ENCODE measurements at regions not wholly inside any gene's neighbourhood (a gene's known extent, or its start where the extent isn't known, plus 50 kb on each side); places are given as distances from the start of the nearest gene placed in this dataset.
A peak's percentile ranks its signal among the peaks of the same experiment; 100 is the strongest.

DNA sequence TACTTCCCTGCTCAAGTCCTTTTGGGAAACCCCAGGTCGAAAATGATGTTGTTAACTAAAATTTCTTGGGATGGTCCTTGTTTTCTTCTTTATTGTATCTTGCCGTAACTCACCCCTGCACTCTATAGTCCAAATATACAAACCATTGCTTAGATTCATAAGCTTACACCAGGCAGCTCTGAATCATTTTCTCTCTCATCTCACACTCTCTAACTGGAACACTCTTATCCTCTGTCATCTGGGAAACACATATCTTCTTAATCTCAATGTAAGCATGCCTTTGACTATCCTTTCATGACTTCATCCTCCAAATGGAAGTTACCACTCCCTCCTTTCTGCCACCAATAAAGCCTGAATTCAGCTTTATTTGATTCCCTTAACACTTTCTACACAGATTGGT lies 175.8 kb upstream of the ANK3 start:
- H3K4me1 ChIP-seq (ENCODE audit: control insufficient read depth, insufficient read depth, low read length) = no peaks in the 10 kb centered on the region
- no peaks in the 10 kb centered on the region for H3K27me3 ChIP-seq (ENCODE audit: control insufficient read depth, insufficient read depth, low read length)
- H3K27ac ChIP-seq (ENCODE audit: low read depth, low read length) = no peak overlapping the region
- H3K4me3 ChIP-seq (ENCODE audit: low read depth, low read length) = no peak overlapping the region
- peaks cover 3% of the 10 kb centered on the region for H3K9me3 ChIP-seq (ENCODE audit: control insufficient read depth, insufficient read depth, low read length)
- no peaks in the 10 kb centered on the region for H3K36me3 ChIP-seq (ENCODE audit: control insufficient read depth, insufficient read depth, low read length)
- no peak for DNase-seq (ENCODE audit: low read depth in 4 of 6, low spot score in 6 of 6)
- 100% methylated on average over 1 of the region's 2 CpGs for whole genome bisulfite sequencing (ENCODE audit: insufficient coverage)

GRCh38 chr10:60564475-60564874 lies 174.8 kb upstream of the ANK3 start:
- H3K4me3 ChIP-seq (ENCODE audit: low read depth, low read length) = no peak overlapping the region
- H3K4me1 ChIP-seq (ENCODE audit: control insufficient read depth, insufficient read depth, low read length) = no peaks in the 10 kb centered on the region
- DNase-seq (ENCODE audit: low read depth in 4 of 6, low spot score in 6 of 6) = no peak
- H3K27me3 ChIP-seq (ENCODE audit: control insufficient read depth, insufficient read depth, low read length) = no peaks in the 10 kb centered on the region
- no CpG with 5 or more reads among the region's 3 CpGs for WGBS (ENCODE audit: insufficient coverage)
- peaks cover 3% of the 10 kb centered on the region for H3K9me3 ChIP-seq (ENCODE audit: control insufficient read depth, insufficient read depth, low read length)
- no peaks in the 10 kb centered on the region for H3K36me3 ChIP-seq (ENCODE audit: control insufficient read depth, insufficient read depth, low read length)
- no peak overlapping the region for H3K27ac ChIP-seq (ENCODE audit: low read depth, low read length)

- Histone ChIP-seq H3K4me1 (ENCODE audit: control insufficient read depth, insufficient read depth, low read length) (no peaks in the 10 kb centered on the region), H3K27ac (ENCODE audit: low read depth, low read length) (no peak overlapping the region), H3K36me3 (ENCODE audit: control insufficient read depth, insufficient read depth, low read length) (no peaks in the 10 kb centered on the region), H3K9me3 (ENCODE audit: control insufficient read depth, insufficient read depth, low read length) (no peaks in the 10 kb centered on the region), H3K27me3 (ENCODE audit: control insufficient read depth, insufficient read depth, low read length) (no peaks in the 10 kb centered on the region), H3K4me3 (ENCODE audit: low read depth, low read length) (no peak overlapping the region)
- no CpG with 5 or more reads among the region's 2 CpGs for WGBS (ENCODE audit: insufficient coverage)
- DNase-seq (ENCODE audit: low read depth in 4 of 6, low spot score in 6 of 6) = no peak
Measured at GRCh38 chr10:60560451-60560850, 170.8 kb upstream of the ANK3 start.

DNA sequence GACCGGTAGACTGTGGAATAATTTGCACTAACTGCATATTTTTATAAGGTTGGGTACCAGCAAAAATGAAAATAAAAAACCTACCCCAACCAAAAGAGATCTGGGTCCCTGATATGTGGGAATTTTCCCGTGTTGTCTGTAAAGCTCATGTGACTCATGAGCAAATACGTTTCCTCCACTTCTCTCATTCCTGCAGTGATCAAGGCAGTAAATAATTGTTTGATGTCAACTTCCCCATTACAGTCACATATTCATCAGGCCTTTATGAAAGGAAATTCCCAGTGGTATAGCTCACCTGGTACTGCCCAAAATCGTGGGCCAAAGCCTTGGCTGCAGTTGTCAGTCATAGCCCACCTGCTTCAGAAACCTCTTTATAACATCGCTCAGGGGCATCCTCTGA lies 166.0 kb upstream of the ANK3 start:
- Histone ChIP-seq H3K9me3 (ENCODE audit: control insufficient read depth, insufficient read depth, low read length) (no peaks in the 10 kb centered on the region), H3K36me3 (ENCODE audit: control insufficient read depth, insufficient read depth, low read length) (no peaks in the 10 kb centered on the region), H3K27me3 (ENCODE audit: control insufficient read depth, insufficient read depth, low read length) (no peaks in the 10 kb centered on the region), H3K4me1 (ENCODE audit: control insufficient read depth, insufficient read depth, low read length) (no peaks in the 10 kb centered on the region), H3K4me3 (ENCODE audit: low read depth, low read length) (no peak overlapping the region), H3K27ac (ENCODE audit: low read depth, low read length) (no peak overlapping the region)
- WGBS (ENCODE audit: insufficient coverage) = 80% methylated on average over 2 of the region's 5 CpGs
- no peak for DNase-seq (ENCODE audit: low read depth in 4 of 6, low spot score in 6 of 6)

DNA sequence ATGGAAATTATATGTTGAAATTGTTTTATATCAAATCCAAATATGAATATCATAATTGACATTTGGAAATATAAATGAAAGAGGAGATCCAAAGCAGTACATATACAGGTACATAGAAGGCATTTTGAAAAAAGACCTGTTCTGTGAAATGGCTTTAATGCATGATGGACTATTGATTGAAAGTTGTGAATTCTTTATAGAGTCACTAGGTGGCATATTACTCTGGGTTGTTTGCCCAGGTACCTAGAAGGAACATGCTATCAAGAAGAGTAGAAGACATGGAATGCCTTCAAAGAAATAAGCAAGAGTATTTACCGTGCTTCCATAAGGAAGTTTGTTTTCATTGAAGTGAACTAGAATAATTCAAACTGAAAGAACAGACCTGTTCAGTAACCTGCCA lies 160.0 kb upstream of the ANK3 start:
- peak in 1 of 6 donors; percentile 21 for DNase-seq (ENCODE audit: low read depth in 4 of 6, low spot score in 6 of 6)
- Histone ChIP-seq H3K27ac (ENCODE audit: low read depth, low read length) (no peak overlapping the region), H3K4me3 (ENCODE audit: low read depth, low read length) (no peak overlapping the region), H3K4me1 (ENCODE audit: control insufficient read depth, insufficient read depth, low read length) (no peaks in the 10 kb centered on the region), H3K36me3 (ENCODE audit: control insufficient read depth, insufficient read depth, low read length) (no peaks in the 10 kb centered on the region), H3K9me3 (ENCODE audit: control insufficient read depth, insufficient read depth, low read length) (no peaks in the 10 kb centered on the region), H3K27me3 (ENCODE audit: control insufficient read depth, insufficient read depth, low read length) (no peaks in the 10 kb centered on the region)
- no CpG with 5 or more reads among the region's 1 CpG for WGBS (ENCODE audit: insufficient coverage)

- H3K4me3 ChIP-seq (ENCODE audit: low read depth, low read length) = no peak overlapping the region
- H3K27ac ChIP-seq (ENCODE audit: low read depth, low read length) = no peak overlapping the region
- peak in 1 of 6 donors; percentile 52 for DNase-seq (ENCODE audit: low read depth in 4 of 6, low spot score in 6 of 6)
- no peaks in the 10 kb centered on the region for H3K4me1 ChIP-seq (ENCODE audit: control insufficient read depth, insufficient read depth, low read length)
- no CpG with 5 or more reads among the region's 4 CpGs for WGBS (ENCODE audit: insufficient coverage)
- H3K27me3 ChIP-seq (ENCODE audit: control insufficient read depth, insufficient read depth, low read length) = no peaks in the 10 kb centered on the region
- no peaks in the 10 kb centered on the region for H3K9me3 ChIP-seq (ENCODE audit: control insufficient read depth, insufficient read depth, low read length)
- H3K36me3 ChIP-seq (ENCODE audit: control insufficient read depth, insufficient read depth, low read length) = no peaks in the 10 kb centered on the region
Measured at GRCh38 chr10:60542657-60543056, 153.0 kb upstream of the ANK3 start.

DNA sequence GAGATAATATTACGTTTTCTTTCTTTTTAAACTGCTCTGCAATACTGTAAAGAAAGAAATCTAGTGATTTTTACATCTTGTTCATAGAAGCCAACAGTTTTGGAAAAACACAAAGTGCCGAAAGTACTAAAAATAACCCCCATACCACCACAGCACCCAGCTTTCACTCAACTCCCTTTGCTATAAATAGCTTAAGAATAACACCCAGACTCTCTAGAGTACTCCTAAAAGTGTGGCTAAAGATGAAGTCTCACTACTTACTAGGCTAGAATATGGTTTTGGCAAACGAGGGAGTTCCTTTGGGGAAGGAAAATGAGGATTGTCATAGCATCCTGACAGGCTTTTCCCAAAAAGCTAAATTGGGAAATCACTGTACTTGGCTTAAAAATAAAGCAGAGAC lies 151.8 kb upstream of the ANK3 start:
- DNase-seq (ENCODE audit: low read depth in 4 of 6, low spot score in 6 of 6) = peak in 1 of 6 donors; percentile 53
- Histone ChIP-seq H3K27me3 (ENCODE audit: control insufficient read depth, insufficient read depth, low read length) (no peaks in the 10 kb centered on the region), H3K4me1 (ENCODE audit: control insufficient read depth, insufficient read depth, low read length) (no peaks in the 10 kb centered on the region), H3K4me3 (ENCODE audit: low read depth, low read length) (no peak overlapping the region), H3K27ac (ENCODE audit: low read depth, low read length) (no peak overlapping the region), H3K9me3 (ENCODE audit: control insufficient read depth, insufficient read depth, low read length) (no peaks in the 10 kb centered on the region), H3K36me3 (ENCODE audit: control insufficient read depth, insufficient read depth, low read length) (no peaks in the 10 kb centered on the region)
- whole genome bisulfite sequencing (ENCODE audit: insufficient coverage) = no CpG with 5 or more reads among the region's 3 CpGs

- no peaks in the 10 kb centered on the region for H3K9me3 ChIP-seq (ENCODE audit: control insufficient read depth, insufficient read depth, low read length)
- no peak for DNase-seq (ENCODE audit: low read depth in 4 of 6, low spot score in 6 of 6)
- H3K27me3 ChIP-seq (ENCODE audit: control insufficient read depth, insufficient read depth, low read length) = no peaks in the 10 kb centered on the region
- H3K4me1 ChIP-seq (ENCODE audit: control insufficient read depth, insufficient read depth, low read length) = no peaks in the 10 kb centered on the region
- no peaks in the 10 kb centered on the region for H3K36me3 ChIP-seq (ENCODE audit: control insufficient read depth, insufficient read depth, low read length)
- H3K27ac ChIP-seq (ENCODE audit: low read depth, low read length) = no peak overlapping the region
- H3K4me3 ChIP-seq (ENCODE audit: low read depth, low read length) = no peak overlapping the region
- WGBS (ENCODE audit: insufficient coverage) = no CpG with 5 or more reads among the region's 1 CpG
Measured at GRCh38 chr10:60537697-60538096, 148.0 kb upstream of the ANK3 start.

DNA sequence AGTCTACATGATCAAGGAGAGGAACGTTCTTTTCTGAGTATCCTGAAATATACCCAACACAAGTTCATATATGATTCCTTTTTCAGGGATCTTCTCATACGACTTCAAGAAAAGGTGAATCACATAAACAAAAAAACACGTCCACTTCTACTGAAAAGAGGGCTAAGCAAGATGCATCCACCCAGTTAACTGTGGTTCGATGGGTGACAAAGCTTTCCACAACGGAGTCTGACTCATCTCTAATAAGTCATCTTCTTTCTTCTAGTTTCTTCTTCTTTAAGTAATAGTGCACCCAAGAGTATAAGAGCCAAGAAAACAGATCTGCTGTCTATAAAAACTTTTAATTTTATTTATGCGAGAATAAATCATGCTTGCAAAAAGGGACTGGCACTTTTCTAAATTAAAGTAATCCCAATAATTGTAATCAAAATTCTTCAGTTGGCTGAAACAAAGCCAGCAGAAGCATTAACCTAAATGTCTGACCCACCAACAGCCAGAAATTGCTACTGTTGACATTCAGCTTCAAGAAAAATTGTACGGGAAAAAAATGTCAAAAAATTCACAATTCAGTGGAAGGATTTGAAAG lies 146.9 kb upstream of the ANK3 start:
- 85% methylated on average over 2 of the region's 7 CpGs for WGBS (ENCODE audit: insufficient coverage)
- no peaks in the 10 kb centered on the region for H3K4me1 ChIP-seq (ENCODE audit: control insufficient read depth, insufficient read depth, low read length)
- H3K27me3 ChIP-seq (ENCODE audit: control insufficient read depth, insufficient read depth, low read length) = no peaks in the 10 kb centered on the region
- H3K9me3 ChIP-seq (ENCODE audit: control insufficient read depth, insufficient read depth, low read length) = no peaks in the 10 kb centered on the region
- no peak overlapping the region for H3K27ac ChIP-seq (ENCODE audit: low read depth, low read length)
- H3K4me3 ChIP-seq (ENCODE audit: low read depth, low read length) = no peak overlapping the region
- DNase-seq (ENCODE audit: low read depth in 4 of 6, low spot score in 6 of 6) = no peak
- H3K36me3 ChIP-seq (ENCODE audit: control insufficient read depth, insufficient read depth, low read length) = no peaks in the 10 kb centered on the region

DNA sequence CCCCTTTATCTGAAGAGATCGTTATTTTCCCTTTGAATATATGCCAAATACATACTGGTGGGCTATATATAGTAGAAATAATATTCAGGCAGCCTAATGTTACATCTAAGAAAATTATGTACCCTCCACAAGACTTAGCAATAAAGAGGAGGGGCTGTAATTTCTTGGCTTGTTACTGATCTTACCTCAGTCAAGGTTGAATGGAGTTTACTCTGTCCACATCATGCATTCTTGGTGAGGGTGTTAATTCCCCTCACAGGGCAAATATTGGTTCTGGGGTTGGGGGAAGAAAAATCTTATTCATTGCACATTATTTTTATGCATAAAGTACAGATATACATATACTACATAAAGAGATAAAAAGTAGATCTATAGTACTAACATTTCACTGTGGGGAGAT lies 145.8 kb upstream of the ANK3 start:
- no CpG with 5 or more reads among the region's 1 CpG for WGBS (ENCODE audit: insufficient coverage)
- Histone ChIP-seq H3K27ac (ENCODE audit: low read depth, low read length) (no peak overlapping the region), H3K36me3 (ENCODE audit: control insufficient read depth, insufficient read depth, low read length) (no peaks in the 10 kb centered on the region), H3K27me3 (ENCODE audit: control insufficient read depth, insufficient read depth, low read length) (no peaks in the 10 kb centered on the region), H3K4me1 (ENCODE audit: control insufficient read depth, insufficient read depth, low read length) (no peaks in the 10 kb centered on the region), H3K4me3 (ENCODE audit: low read depth, low read length) (no peak overlapping the region), H3K9me3 (ENCODE audit: control insufficient read depth, insufficient read depth, low read length) (no peaks in the 10 kb centered on the region)
- no peak for DNase-seq (ENCODE audit: low read depth in 4 of 6, low spot score in 6 of 6)

All from spinal cord (tissue), 9 donors.